HG03280 (cell line): ENCODE measurements at regions not wholly inside any gene's neighbourhood (a gene's known extent, or its start where the extent isn't known, plus 50 kb on each side); places are given as distances from the start of the nearest gene placed in this dataset.
A peak's percentile ranks its signal among the peaks of the same experiment; 100 is the strongest.
"Not testable (repeated sequence)": the region's sequence is repeated elsewhere in the genome, so short reads cannot be mapped to it uniquely, and the experiment has no call there.

Source experiments
- ATAC-seq: cut with Tn5 transposase; IDR thresholded peaks from one replicate; pipeline ENCODE4 v1.9.1; 2021; ENCODE audit warnings: mild to moderate bottlenecking, moderate library complexity; ENCODE audit not compliant: unreplicated experiment

GRCh38 chr13:79836121-79836520 lies 355.2 kb downstream of the NDFIP2 start:
- not testable (repeated sequence) for ATAC-seq

- no peak for ATAC-seq
Measured at GRCh38 chr13:79834876-79835275, 353.9 kb downstream of the NDFIP2 start.

- ATAC-seq: no peak
Measured at GRCh38 chr13:79833991-79834390, 353.0 kb downstream of the NDFIP2 start.

- ATAC-seq: no peak
Measured at GRCh38 chr13:79831556-79831955, 350.6 kb downstream of the NDFIP2 start.

- ATAC-seq: no peak
Measured at GRCh38 chr13:79830945-79831344, 350.0 kb downstream of the NDFIP2 start.

GRCh38 chr13:79830426-79830825 lies 349.5 kb downstream of the NDFIP2 start:
- no peak for ATAC-seq

- ATAC-seq: no peak
Measured at GRCh38 chr13:79829880-79830279, 348.9 kb downstream of the NDFIP2 start.

GRCh38 chr13:79825959-79826358 lies 345.0 kb downstream of the NDFIP2 start:
- no peak for ATAC-seq

GRCh38 chr13:79815041-79815440 lies 334.1 kb downstream of the NDFIP2 start:
- no peak for ATAC-seq

- ATAC-seq: peak; percentile 60
Measured at GRCh38 chr13:79812070-79812850, 331.3 kb downstream of the NDFIP2 start.

GRCh38 chr13:79811170-79811569 lies 330.2 kb downstream of the NDFIP2 start:
- no peak for ATAC-seq

- ATAC-seq: no peak
Measured at GRCh38 chr13:79810669-79811068, 329.7 kb downstream of the NDFIP2 start.

GRCh38 chr13:79810018-79810417 lies 329.1 kb downstream of the NDFIP2 start:
- ATAC-seq: no peak

GRCh38 chr13:79808475-79808874 lies 327.5 kb downstream of the NDFIP2 start:
- ATAC-seq: no peak

GRCh38 chr13:79807554-79807953 lies 326.6 kb downstream of the NDFIP2 start:
- no peak for ATAC-seq

- ATAC-seq: no peak
Measured at GRCh38 chr13:79806821-79807220, 325.9 kb downstream of the NDFIP2 start.

- ATAC-seq: no peak
Measured at GRCh38 chr13:79805317-79805716, 324.4 kb downstream of the NDFIP2 start.

GRCh38 chr13:79803989-79804388 lies 323.0 kb downstream of the NDFIP2 start:
- ATAC-seq: peak; percentile 46

GRCh38 chr13:79803296-79803695 lies 322.3 kb downstream of the NDFIP2 start:
- ATAC-seq: no peak

- no peak for ATAC-seq
Measured at GRCh38 chr13:79802389-79803085, 321.6 kb downstream of the NDFIP2 start.

- ATAC-seq: no peak
Measured at GRCh38 chr13:79799059-79799867, 318.3 kb downstream of the NDFIP2 start.
